SU-DHL-6 (cell line): ENCODE measurements at regions not wholly inside any gene's neighbourhood (a gene's known extent, or its start where the extent isn't known, plus 50 kb on each side); places are given as distances from the start of the nearest gene placed in this dataset.

ENCODE experiments used
- H2AFZ ChIP-seq: fragments of 200-600 bp; sonication (generic); 2 replicates; pipeline ENCODE4 v1.6.1; 2014; ENCODE audit warnings: low read depth, mild to moderate bottlenecking, moderate library complexity, mixed read lengths, antibody characterized with exemption, low read length; ENCODE audit not compliant: severe bottlenecking
- H3F3A ChIP-seq: fragments of 200-600 bp; shearing (Covaris generic); 2 replicates; pipeline ENCODE4 v1.6.0; 2016; ENCODE audit warnings: antibody characterized with exemption, mild to moderate bottlenecking; ENCODE audit not compliant: insufficient read depth
- H3K27ac ChIP-seq: fragments of 200-600 bp; sonication (generic); 2 replicates; pipeline ENCODE4 v1.5.1; 2016; ENCODE audit warnings: low read depth, mild to moderate bottlenecking, low read length, moderate library complexity, mixed read lengths
- H3K27me3 ChIP-seq: fragments of 200-600 bp; sonication (generic), shearing (Covaris generic); 2 replicates; pipeline ENCODE4 v1.6.0; 2014; ENCODE audit warnings: mild to moderate bottlenecking, low read length
- H3K36me3 ChIP-seq: fragments of 200-600 bp; sonication (generic); 2 replicates; pipeline ENCODE4 v1.6.1; 2014; ENCODE audit warnings: mild to moderate bottlenecking, low read length, mixed read lengths
- H3K4me2 ChIP-seq: fragments of 300-600, 200-600 bp; shearing (Covaris generic), sonication (generic); 2 replicates; pipeline ENCODE4 v1.6.0; 2014; ENCODE audit warnings: low read length, low read depth, mild to moderate bottlenecking; ENCODE audit not compliant: poor library complexity, severe bottlenecking
- H3K4me3 ChIP-seq: fragments of 200-600 bp; sonication (generic); 2 replicates; pipeline ENCODE4 v1.5.1; 2014; ENCODE audit warnings: antibody characterized with exemption, low read length, mild to moderate bottlenecking, mixed read lengths; ENCODE audit not compliant: insufficient read depth, poor library complexity, severe bottlenecking
- H3K79me2 ChIP-seq: fragments of 200-600 bp; sonication (generic); 2 replicates; pipeline ENCODE4 v1.6.1; 2014; ENCODE audit warnings: mild to moderate bottlenecking, low read length, moderate library complexity; ENCODE audit not compliant: insufficient read depth
- H3K9ac ChIP-seq: fragments of 200-600 bp; sonication (generic); 2 replicates; pipeline ENCODE4 v1.7.0; 2014; ENCODE audit warnings: mild to moderate bottlenecking, low read length
- H3K9me2 ChIP-seq: fragments of 200-600 bp; sonication (generic); replicated peaks from 2 replicates; pipeline ENCODE4 v1.6.1; 2014; ENCODE audit warnings: low read length; ENCODE audit not compliant: insufficient read depth
- H3K9me3 ChIP-seq: fragments of 200-600 bp; sonication (generic); 2 replicates; pipeline ENCODE4 v1.6.1; 2014; ENCODE audit warnings: low read length, mixed read lengths; ENCODE audit not compliant: insufficient read depth
- H4K20me1 ChIP-seq: fragments of 200-600 bp; sonication (generic); 2 replicates; pipeline ENCODE4 v1.6.1; 2014; ENCODE audit warnings: low read depth, mild to moderate bottlenecking, antibody characterized with exemption, low read length, moderate library complexity, mixed read lengths
- EZH2phosphoT487 ChIP-seq: fragments of 200-600 bp; sonication (generic), shearing (Covaris generic); conservative IDR thresholded peaks from 2 replicates; pipeline ENCODE4 v1.6.1; 2018; ENCODE audit warnings: mild to moderate bottlenecking, antibody characterized with exemption, low read length, moderate library complexity, mixed read lengths
- TF ChIP-seq, protein P1 (sequence below): fragments of 200-600 bp; sonication (generic); IDR thresholded peaks from one replicate; pipeline ENCODE4 v1.5.1; 2017; ENCODE audit warnings: antibody characterized with exemption, mild to moderate bottlenecking, low read length, moderate library complexity; ENCODE audit not compliant: insufficient read depth, poor library complexity, severe bottlenecking

DNA sequence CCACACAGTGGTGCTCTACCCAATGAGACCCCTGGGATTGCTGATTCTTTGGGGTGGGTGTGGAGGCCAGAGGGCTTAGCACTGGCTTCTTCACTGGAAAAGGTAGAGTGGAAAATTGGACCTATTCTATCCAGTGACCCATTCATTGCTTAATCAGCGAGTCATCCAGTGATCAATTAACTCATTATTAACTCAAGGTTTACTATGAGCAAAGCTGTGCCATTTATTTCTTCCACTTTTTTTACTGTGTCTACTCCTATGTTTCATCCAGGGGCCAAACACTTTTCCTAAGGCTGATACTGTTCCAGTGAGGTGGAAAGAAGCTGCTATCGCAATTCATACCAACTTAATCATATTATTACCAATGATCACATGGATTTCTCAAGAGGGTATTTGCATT lies 363.9 kb downstream of the RPS6KC1 start:
- no peaks in the 10 kb centered on the region for H3K36me3 ChIP-seq
- no peak overlapping the region for H3K4me3 ChIP-seq
- H3K9me3 ChIP-seq: no peaks in the 10 kb centered on the region
- H3F3A ChIP-seq: no peaks in the 10 kb centered on the region
- H3K9ac ChIP-seq: no peak overlapping the region
- H3K9me2 ChIP-seq: no peaks in the 10 kb centered on the region
- no peaks in the 10 kb centered on the region for H3K79me2 ChIP-seq
- H3K27ac ChIP-seq: no peak overlapping the region
- TF ChIP-seq, protein P1, sequence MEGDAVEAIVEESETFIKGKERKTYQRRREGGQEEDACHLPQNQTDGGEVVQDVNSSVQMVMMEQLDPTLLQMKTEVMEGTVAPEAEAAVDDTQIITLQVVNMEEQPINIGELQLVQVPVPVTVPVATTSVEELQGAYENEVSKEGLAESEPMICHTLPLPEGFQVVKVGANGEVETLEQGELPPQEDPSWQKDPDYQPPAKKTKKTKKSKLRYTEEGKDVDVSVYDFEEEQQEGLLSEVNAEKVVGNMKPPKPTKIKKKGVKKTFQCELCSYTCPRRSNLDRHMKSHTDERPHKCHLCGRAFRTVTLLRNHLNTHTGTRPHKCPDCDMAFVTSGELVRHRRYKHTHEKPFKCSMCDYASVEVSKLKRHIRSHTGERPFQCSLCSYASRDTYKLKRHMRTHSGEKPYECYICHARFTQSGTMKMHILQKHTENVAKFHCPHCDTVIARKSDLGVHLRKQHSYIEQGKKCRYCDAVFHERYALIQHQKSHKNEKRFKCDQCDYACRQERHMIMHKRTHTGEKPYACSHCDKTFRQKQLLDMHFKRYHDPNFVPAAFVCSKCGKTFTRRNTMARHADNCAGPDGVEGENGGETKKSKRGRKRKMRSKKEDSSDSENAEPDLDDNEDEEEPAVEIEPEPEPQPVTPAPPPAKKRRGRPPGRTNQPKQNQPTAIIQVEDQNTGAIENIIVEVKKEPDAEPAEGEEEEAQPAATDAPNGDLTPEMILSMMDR: no peak
- no peak for TF ChIP-seq EZH2phosphoT487
- no peak overlapping the region for H3K4me2 ChIP-seq
- H3K27me3 ChIP-seq: no peaks in the 10 kb centered on the region
- no peaks in the 10 kb centered on the region for H4K20me1 ChIP-seq
- no peak overlapping the region for H2AFZ ChIP-seq

GRCh38 chr1:213415691-213416380 lies 364.8 kb downstream of the RPS6KC1 start:
- no peaks in the 10 kb centered on the region for H3K9me3 ChIP-seq
- no peaks in the 10 kb centered on the region for H3K36me3 ChIP-seq
- H3K79me2 ChIP-seq: no peaks in the 10 kb centered on the region
- no peaks in the 10 kb centered on the region for H3F3A ChIP-seq
- no peak overlapping the region for H3K4me3 ChIP-seq
- no peak overlapping the region for H3K27ac ChIP-seq
- no peaks in the 10 kb centered on the region for H3K27me3 ChIP-seq
- no peak overlapping the region for H3K9ac ChIP-seq
- TF ChIP-seq, protein P1: no peak
- no peak for TF ChIP-seq EZH2phosphoT487
- H3K9me2 ChIP-seq: no peaks in the 10 kb centered on the region
- no peak overlapping the region for H3K4me2 ChIP-seq
- no peak overlapping the region for H2AFZ ChIP-seq
- no peaks in the 10 kb centered on the region for H4K20me1 ChIP-seq

- no peaks in the 10 kb centered on the region for H3F3A ChIP-seq
- no peaks in the 10 kb centered on the region for H4K20me1 ChIP-seq
- H3K9me2 ChIP-seq: no peaks in the 10 kb centered on the region
- TF ChIP-seq EZH2phosphoT487: no peak
- TF ChIP-seq, protein P1: no peak
- H3K4me3 ChIP-seq: no peak overlapping the region
- H3K36me3 ChIP-seq: no peaks in the 10 kb centered on the region
- H3K79me2 ChIP-seq: no peaks in the 10 kb centered on the region
- no peak overlapping the region for H3K4me2 ChIP-seq
- no peaks in the 10 kb centered on the region for H3K27me3 ChIP-seq
- no peaks in the 10 kb centered on the region for H3K9me3 ChIP-seq
- H3K27ac ChIP-seq: no peak overlapping the region
- H3K9ac ChIP-seq: no peak overlapping the region
- H2AFZ ChIP-seq: no peak overlapping the region
These were observed 365.6 kb downstream of the RPS6KC1 start for GRCh38 chr1:213416461-213417224.
